NCI-H2029 treated with DMSO at 0.1 percent for 48 hours (cell line): ENCODE measurements at regions not wholly inside any gene's neighbourhood (a gene's known extent, or its start where the extent isn't known, plus 50 kb on each side); places are given as distances from the start of the nearest gene placed in this dataset.

Source experiments
- DNase-seq: peaks from one replicate; lab custom pipeline; 2025; lab: John Stamatoyannopoulos, UW

DNA sequence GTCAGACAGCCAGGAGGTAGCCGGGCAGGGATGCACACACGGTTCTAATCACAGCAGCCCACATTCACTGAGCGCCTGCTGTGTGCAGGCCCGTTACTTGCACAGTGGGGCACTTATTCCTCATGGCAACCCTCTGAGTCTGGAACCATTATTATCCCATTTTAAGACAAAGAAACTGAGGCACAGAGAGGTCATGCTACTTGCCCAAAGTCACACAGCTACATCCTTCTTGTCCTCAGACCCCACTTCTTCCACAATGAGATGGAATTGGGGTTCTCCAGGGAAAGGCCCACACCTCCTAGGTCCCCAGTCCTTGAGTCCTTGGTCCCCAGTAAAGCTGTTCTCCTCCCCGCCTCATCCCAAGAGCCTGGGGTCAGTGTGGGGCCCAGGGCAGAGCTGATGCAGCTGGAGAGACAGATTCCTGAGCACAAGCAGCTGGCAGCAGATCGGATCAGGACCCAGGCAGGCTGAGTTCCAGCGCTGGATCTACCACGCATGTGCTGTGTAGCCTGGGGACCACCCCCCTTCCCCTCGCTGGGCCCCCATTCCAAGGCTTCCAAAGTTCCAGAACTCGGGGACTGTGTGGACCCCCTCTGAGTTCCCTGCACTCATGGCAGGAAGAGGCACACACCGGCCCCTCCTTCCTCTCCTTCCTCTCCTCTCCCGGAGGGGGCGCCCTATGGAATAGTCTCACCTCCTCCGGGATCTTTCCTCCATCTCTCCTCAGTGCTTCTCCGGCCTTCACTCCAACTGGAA lies 393.4 kb downstream of the MATN1 start:
- no peak for DNase-seq

DNA sequence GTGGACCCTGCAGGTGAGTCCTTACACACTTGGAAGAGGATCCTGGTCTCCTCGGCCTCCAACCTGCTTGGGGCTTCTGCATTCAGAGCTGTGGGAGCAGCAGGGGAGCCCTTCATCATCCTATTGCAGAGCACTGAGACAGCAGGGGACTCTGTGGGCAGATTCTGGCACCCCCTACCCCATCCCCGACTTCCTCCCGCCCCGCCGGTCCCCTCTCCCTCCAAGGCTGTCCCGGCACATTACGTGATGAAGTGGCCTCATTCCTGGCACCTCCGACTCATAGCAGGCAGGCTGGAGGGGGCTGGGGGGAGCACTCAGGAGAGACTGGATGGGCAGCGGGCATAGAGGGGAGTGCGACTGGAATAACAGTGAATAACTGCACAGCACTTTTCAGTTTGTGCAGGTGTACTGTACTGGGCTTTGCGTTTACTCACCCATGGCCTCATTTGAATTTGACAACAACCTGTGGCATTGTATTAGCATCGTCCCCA lies 394.1 kb downstream of the MATN1 start:
- no peak for DNase-seq

DNA sequence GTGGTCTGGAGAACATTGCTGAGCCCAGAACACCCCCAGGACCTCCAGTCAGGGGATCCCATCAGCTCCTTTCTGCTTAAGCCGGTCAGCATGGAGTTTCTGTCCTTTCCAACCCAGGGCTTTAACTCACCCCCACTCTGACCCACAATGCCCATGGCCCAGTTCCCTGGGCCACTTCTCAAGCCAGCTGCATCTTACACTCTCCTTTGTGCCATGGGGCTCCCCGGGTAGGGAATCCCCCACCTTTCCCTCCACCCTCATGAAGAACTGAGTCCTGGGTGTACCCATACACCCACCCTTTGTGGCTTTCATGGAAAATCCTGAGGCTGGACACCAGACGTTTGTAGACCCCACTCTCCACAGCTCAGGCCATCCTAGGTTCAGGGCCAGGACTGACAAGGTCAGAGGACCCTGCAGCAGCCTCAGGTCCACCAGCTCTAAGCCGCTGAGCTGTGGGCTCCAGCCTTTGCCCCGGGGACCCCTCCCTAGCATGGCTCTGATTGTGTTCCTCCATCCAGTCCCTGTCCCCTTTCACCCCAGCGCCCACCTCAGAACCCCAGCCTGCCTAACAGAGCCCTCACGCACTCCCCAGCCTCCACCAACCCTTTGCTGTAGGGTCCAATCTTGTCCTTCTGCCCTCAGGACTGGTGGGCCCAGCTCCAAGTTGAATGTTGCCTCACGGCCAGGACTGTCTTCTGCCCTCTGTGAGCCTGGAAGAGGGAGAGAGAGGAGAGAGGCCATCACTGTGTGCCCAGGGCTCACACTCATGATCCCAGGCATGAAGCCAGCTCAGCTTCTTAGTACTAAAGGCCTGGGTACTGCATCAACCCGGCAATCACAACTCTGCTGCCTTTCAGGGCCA lies 394.8 kb downstream of the MATN1 start:
- no peak for DNase-seq

DNA sequence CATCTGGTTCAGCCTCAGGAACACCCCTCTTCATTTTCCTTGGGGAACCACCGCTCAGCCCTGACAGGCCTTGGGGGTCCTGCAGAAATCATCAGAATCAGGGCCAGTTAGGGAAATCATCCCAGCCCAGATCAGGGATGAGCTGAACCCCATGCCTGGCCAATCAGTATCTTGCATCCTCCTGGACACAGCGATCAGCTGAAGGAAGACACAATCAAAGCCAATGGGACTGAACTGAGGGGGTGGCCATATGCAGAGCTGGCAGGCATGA lies 395.4 kb downstream of the MATN1 start:
- no peak for DNase-seq

DNA sequence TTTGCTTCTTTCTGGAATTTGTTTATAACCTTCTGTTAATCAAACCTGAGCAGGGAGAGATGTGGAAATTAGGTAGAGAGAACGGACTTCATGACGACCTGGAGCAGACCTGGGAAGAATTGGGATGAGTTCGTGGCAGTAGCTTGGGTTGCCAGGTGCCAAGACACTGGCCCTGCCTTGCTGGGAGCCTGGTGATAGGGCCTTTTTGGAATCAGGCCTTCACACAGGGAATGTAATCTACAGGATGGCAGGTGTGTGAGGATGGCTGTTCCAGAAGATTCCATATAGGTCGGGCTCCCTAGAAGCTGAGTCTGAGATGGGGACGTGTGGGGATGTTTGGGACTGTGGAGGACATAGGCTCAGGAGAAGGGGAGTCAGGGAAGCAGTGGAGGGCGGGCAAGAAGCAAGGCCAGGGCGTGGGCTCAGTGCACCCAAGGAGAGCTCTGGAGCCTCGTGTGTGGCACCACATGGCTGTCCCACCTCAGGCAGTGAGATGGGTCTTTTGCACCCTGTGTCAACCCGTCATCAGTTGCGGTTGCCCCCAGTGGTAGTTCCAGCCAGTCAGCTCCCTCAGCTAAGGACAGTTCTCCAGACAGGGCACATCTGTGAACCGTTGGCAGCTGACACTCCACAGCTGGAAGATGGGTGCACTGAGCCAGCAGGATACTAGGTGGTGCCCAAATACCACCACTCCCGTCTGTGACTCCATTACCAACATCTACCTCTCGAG lies 395.9 kb downstream of the MATN1 start:
- no peak for DNase-seq

DNA sequence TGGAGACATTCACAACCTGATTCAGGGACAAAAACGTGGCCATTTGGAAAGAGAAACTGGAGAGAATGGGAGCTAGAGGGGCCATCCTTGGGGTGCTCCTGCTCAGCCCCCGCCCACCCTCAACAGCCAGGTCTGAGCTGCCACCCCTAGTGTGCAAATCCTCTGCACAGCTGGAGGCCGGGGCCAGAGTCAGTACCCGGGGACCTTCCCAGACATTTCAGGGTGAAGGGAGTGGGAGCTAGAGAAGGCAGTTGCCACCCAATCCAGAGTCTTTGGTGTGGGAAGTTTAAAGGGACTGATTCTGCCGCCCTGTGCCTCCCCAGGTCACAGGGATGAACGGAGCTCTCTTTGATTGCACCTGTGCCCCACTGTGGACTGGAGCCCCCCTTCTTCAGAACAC lies 397.4 kb downstream of the MATN1 start:
- no peak for DNase-seq

DNA sequence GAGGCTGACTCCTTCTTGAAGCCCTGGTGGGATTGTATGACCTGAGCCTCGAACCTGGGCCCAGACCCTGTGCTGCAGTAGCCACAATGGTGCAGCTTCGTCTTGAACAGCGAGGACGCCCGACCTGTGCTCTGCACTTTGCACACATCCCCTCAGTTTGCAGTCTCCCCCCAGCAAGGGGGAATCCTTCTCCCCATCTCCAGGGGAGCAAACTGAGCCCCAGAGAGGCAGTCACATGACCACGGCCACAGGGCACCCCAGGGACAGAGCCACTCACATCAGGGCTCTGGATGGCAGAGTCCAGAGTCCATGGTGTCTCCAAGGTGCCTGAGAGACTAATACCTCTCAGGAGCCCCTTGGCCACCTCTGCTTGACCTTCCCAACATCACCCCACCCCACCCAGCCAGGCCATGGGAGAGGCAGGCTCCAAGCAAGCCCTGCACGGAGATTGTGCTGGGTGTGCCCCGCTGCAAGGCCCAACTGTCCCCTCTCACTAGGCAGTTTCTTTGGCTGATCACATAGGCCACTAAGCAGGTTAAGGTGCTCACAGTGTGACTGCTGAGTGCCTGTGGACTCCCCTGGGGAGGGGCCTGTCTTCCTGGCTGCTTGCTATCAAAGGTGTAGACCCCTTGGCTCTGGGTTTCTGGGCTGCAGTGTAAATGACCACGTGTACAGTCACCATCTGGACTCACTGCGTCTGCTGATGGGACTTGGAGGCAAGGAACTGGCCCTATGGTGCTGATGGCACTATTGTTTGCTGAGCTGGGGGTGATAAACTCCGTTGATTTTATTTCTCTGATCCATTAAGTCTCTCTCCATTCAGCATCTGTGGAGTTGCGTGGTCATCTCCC lies 398.1 kb downstream of the MATN1 start:
- DNase-seq: no peak

DNA sequence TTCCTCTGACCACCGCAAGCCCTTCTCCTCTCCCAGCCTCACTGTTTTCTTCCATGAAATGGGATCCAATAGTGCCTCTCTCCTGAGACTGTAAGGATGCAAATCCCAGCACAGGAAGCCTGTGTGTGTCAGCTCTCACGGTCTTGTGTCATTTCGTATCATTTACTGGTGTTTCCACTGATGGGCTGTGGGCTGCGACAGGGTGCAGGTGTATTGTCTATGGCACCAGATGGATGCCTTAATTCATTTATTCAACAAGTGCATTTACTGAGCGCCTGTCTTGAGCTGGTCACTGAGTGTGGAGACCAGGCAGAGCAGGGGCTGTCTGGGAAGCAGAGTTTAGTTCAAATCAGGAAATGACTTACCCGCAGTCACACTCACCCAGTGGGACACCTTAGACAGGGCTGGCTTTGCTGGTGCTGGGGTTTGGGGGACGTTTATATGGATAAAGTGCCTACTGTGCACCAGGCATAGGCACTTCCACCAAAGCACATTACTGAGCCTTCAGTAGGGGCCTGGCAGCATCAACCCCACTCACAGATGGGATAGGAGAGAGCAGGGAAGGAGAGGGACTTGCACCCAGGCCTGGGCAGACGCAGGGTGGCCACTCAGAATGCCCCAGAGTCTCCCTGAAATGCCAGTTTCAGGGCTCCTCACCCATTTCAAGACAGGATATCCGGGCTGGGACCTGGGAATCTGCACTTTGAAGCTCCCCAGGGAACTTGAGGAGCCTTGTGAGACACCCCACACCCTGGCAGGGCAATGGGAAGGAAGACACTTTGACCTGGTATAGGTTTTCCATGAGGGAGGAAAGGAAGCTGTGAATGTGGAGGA lies 398.9 kb downstream of the MATN1 start:
- no peak for DNase-seq

DNA sequence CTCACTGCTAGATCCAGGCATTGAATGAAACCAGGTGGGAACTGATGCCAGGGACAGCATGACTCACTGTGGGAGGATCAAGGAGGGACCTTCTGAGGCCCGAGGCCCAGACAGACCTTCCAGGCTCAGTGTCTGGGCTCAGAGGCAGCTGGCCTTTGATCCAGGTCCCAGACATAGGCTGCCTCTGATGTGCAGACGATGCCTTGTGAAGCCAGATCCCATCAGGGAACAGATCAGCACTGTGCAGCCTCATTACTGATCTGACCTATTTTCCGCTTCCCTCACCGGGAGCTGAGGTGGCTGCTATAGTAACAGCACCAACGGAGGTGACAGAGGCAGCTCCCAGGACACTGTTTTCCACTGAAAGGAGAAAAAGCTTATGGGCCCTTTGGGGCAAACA lies 399.5 kb downstream of the MATN1 start:
- DNase-seq: no peak

DNA sequence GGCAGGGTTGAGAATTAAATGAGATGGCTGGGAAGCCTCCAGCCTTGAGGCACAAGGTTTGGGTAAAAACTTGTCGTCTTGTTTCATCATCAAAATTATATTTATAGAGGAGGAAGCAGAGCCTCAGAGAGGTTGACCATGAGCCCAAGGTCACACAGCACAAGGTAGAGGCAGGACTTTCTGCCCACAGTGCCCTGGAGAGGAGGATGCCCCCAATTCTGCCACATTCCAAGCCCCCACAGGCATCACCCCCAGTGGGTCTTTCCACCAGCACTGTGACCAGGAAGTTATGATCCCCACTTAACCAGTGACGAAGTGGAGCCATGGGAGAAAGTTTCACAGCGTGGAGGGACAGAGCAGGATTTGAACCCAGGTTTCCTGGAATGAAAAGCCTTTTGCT lies 400.0 kb downstream of the MATN1 start:
- no peak for DNase-seq

DNA sequence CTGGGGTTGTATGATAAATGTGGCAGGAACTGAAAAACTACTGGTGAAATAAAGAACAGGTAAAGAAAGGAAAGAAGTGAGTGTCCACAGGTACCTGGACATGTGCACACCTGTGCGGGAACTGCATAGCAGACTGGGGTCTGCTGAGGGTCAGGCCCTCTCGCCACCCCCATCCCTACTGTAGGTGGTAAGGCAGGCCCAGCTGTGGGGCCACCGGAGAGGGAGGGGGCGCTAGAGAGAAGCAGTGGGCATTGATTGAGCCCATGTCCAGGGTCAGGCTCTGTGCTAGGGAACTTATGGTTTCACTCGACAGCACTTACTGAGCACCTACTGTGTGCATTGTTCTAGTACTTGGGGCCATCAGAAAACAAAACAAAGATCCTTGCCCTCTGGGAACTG lies 400.5 kb downstream of the MATN1 start:
- no peak for DNase-seq

DNA sequence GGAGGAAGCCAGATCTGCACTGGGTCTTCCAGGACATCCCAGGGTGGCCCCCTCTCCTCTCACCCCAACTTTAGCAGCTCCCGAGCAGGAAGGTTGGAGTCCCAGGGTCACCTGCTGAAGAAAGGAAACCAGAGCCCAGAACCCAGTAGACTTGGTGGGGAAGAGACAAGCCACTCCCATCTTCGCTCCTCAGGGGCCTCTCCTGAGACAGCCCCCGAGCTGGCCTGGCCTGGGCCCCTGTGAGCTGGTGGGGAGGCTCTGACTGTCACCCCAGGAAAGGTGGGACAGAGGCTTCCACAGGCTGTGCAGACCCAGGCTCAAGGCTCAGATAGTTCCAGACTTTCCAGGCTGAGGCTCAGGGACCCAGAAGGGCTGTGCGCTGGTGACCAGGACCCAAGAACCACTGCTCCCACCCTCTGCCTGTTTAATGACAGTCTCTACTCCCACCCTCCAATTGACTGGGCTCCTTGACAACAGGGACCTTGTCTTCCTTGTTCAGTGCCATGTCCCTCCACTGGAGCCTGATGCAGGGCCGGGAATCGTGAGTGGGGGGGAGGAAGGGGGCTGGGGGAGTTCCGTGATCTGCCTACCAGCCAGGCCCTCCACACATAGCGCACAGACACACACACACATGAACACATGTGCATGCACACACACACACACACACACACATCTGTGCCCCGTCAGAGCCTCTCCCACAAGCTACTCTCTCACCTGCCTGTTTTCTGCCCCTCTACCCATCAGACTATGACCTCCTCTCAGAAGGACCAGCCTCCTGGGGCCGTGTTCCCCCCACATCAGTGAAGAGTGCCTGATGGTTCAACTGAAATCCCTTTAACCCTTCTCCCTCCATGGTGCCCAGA lies 401.2 kb downstream of the MATN1 start:
- no peak for DNase-seq

DNA sequence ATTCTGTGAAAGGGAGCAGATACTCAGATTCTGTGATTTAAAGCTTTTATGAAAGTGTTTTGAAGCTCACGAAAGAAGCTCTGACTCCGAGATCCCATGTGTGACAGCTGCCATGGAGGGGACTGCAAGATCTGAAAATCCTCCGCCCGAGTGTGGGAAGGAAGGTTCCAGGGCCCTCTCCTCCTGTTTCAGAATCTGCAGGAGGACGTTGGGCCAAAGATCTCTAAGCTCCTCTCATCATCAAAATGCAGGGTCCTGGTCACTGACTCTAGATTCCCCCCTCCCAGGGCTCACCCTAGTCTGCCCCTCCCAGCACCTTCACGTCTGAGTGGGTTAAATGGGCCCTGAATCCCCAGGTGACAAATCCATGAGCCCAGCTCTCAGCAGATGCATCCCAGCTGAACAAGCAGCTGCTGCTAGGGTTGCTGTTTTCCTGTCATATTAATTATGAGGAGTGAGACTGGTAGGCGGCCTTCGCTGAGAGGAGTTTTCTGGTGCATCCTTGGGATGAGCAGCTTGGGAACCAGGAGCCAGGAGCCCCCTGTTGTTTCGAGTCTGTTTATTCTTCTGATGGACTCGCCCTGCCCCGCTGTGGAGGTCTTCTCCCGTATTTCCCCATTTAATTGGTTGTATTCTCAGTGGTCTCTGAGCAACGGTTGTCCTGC lies 402.0 kb downstream of the MATN1 start:
- no peak for DNase-seq

DNA sequence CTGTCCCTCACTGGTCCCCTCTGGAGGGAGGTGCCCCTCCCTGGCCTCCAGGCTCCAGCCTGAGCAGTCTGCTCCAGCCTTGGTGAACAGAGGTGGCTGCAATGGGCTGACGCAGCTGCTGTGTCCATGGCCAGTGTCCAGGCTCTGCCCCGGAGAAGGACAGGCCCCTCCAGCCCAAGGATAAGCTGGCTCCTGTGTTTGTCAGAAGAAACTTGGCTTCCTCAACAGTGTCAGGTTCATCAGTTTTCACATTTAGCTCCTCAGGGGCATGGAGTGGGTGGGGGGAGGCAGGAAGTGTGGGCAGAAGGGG lies 402.8 kb downstream of the MATN1 start:
- no peak for DNase-seq

DNA sequence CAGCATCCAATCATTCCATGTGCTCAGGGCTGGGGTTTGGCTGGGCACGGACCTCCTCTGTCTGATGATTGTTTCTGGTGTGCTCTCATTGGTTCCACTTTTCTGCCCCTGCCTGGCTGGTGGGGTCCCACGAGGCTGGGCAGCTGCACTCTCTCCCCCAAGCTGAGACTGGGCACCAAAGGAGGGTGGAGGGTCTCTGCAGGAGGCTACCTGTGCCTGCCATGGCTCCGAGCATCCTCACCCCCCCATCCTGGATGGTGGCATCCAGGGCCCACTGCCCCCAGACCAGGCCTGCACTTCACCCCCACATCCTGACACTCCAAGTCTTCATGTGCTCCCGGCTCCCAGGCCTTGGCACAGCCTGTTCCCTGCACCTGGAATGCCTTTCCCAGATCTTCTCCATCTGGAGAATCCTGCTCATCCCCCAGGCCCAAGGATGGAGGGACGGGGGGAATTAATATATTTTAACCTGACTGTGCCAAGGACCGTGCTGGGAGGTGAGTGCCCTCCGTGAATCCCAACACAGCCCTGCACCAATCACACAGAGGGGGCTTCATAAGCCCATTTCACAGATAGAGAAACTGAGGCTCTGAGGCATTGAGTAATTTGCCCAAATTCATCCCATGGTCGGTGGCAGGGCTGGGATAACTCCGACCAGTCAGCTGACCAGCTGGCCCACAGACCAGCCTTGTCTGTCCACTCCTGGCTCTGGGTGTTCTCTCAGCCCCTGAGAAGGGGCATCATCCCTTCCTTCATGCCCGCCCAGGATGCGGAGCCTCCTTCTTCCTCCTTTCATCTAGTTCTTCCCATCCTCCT lies 403.4 kb downstream of the MATN1 start:
- DNase-seq: no peak

DNA sequence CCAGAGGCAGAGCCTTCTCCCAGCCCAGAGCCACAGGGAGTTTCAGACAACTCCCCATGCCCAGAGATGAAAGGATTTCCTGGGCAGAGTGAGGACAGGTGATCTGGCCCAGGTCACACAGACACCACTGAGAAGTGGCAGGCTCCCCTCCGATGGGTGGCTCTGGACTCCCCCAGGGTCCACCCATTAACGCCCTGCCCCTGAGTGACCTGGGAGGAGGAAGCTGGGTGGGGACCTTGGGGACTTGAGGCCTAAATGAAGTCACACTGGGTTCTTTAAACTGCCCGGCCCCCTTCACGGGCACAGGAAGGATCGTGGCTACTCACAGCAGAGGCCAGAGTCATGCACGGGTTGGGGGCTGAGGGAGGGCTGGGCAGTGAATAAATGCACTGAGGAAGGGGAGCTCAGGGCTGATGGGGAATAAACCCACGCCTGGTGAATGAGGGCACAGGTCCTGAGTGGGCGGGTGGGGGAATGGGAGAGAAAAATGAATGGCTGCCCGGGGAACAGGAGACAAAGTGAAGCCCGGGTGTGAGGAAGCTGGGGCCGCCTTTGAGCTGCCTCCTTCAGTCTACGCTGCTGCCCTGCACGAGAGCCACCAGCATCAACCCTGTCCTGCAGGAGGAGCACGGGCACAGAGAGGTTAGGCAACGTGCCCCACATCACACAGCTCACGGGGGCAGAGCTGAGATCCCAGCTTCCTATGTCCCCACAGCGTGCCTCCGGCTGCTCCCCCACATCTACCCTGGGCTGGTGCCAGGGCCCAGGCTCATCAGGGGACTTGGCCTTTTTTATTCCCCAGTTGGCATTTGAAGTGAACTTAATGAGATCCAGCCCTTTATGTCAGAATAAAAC lies 404.3 kb downstream of the MATN1 start:
- DNase-seq: no peak

DNA sequence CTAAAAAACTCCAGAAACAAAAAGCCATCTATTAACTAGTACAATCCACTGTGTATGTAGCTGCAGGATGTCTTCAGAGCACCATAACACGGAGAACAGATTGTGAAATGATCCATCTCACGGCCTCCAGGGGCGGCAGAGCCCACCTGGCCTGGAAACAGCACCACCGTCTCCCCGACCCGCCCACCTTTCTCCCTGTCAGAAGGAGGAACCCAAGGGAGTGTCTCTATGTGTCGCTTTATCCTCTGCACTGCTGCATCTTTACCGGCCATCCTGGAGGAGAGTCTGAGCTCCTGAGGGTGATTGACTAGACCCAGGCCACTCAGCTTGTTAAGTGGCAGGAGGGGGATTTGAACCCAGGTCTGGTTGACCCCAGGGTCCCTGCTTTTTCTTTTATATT lies 405.0 kb downstream of the MATN1 start:
- DNase-seq: no peak

DNA sequence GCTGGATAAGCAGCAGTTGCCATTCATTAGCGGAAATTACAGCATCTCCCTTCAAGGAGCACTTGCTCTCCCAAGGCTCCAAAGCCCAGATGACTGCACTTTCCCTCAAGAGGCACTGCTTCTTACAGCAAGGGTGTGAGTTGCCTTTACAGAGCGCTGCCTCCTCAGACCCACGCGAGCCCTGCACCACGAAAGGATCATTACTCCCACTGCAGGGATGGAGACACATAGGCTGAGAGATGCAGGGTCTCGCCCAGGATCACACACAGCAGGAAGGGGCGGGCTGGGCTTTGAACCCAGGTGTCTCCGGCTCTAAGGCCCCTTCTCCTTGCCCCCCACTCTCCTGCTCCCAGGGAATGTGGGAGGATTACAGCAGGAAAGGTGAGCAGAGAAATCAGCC lies 405.5 kb downstream of the MATN1 start:
- DNase-seq: no peak
